ENCODE measurements at regions not wholly inside any gene's neighbourhood (a gene's known extent, or its start where the extent isn't known, plus 50 kb on each side); places are given as distances from the start of the nearest gene placed in this dataset.
"Not testable (repeated sequence)": the region's sequence is repeated elsewhere in the genome, so short reads cannot be mapped to it uniquely, and the experiment has no call there.

- no peak for DNase-seq
Observed at GRCh38 chr2:8496079-8496478, 185.8 kb upstream of the ID2 start.

- no peak for DNase-seq
Observed at GRCh38 chr2:8496617-8497016, 185.2 kb upstream of the ID2 start.

- DNase-seq, result no peak
Observed at GRCh38 chr2:8498994-8499393, 182.9 kb upstream of the ID2 start.

- DNase-seq, result no peak
Observed at GRCh38 chr2:8500124-8501054, 181.5 kb upstream of the ID2 start.

- no peak for DNase-seq
Observed at GRCh38 chr2:8501061-8501720, 180.7 kb upstream of the ID2 start.

GRCh38 chr2:8502316-8502715 lies 179.5 kb upstream of the ID2 start:
- DNase-seq, result no peak

GRCh38 chr2:8505311-8505920 lies 176.4 kb upstream of the ID2 start:
- DNase-seq, result no peak

- DNase-seq, result no peak
Observed at GRCh38 chr2:8506746-8507145, 175.1 kb upstream of the ID2 start.

GRCh38 chr2:8508766-8509165 lies 173.1 kb upstream of the ID2 start:
- no peak for DNase-seq

- DNase-seq, result no peak
Observed at GRCh38 chr2:8509621-8510020, 172.2 kb upstream of the ID2 start.

- DNase-seq, result not testable (repeated sequence)
Observed at GRCh38 chr2:8510055-8510454, 171.8 kb upstream of the ID2 start.

- DNase-seq, result no peak
Observed at GRCh38 chr2:8510519-8510918, 171.3 kb upstream of the ID2 start.

- DNase-seq, result peak in 1 of 2 donors; percentile 28
Observed at GRCh38 chr2:8511868-8512612, 169.8 kb upstream of the ID2 start.

GRCh38 chr2:8513601-8514273 lies 168.1 kb upstream of the ID2 start:
- no peak for DNase-seq

- DNase-seq, result no peak
Observed at GRCh38 chr2:8514274-8514662, 167.6 kb upstream of the ID2 start.

GRCh38 chr2:8514796-8515758 lies 166.8 kb upstream of the ID2 start:
- DNase-seq, result peak; percentile 64 to 74

GRCh38 chr2:8515864-8516533 lies 165.9 kb upstream of the ID2 start:
- no peak for DNase-seq

GRCh38 chr2:8517850-8518498 lies 163.9 kb upstream of the ID2 start:
- DNase-seq, result no peak

- no peak for DNase-seq
Observed at GRCh38 chr2:8518979-8519668, 162.7 kb upstream of the ID2 start.
